SU-DHL-6 (cell line): ENCODE measurements at regions not wholly inside any gene's neighbourhood (a gene's known extent, or its start where the extent isn't known, plus 50 kb on each side); places are given as distances from the start of the nearest gene placed in this dataset.

Source experiments
- EZH2phosphoT487 ChIP-seq: fragments of 200-600 bp; sonication (generic), shearing (Covaris generic); conservative IDR thresholded peaks from 2 replicates; pipeline ENCODE4 v1.6.1; 2018; ENCODE audit warnings: mild to moderate bottlenecking, antibody characterized with exemption, low read length, moderate library complexity, mixed read lengths
- TF ChIP-seq, protein P1 (sequence below): fragments of 200-600 bp; sonication (generic); IDR thresholded peaks from one replicate; pipeline ENCODE4 v1.5.1; 2017; ENCODE audit warnings: antibody characterized with exemption, mild to moderate bottlenecking, low read length, moderate library complexity; ENCODE audit not compliant: insufficient read depth, poor library complexity, severe bottlenecking

DNA sequence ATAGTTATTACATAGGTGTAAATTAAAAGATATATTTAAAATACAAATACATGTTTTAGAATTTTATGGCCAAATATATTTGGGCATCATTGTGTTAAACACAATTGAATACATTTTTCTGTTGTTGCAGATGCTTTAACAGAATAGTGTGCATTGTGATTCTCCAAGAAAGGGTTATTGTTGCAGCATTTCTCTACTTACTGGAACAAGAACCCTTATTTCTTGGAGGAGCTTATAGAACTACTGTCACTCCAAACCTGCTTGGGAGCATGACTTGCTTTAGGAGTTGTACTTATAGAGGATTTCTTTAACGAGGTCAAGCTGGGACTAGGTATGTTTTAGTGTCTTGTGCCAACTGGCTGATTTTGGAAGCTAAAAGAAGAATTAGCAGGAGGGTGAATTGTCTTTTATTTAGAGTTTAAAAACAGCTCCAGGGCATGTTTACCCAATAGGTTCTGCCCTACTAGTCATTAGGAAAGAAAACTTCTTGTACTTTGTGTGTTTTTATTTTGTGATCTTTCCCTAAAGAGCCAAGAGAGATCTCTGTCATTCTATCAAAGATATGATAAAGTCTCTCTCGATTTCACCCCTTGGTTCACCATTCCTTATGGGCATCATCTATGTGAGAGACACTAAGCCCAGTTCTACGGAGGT, 279.8 kb upstream of the SALL1 start:
- TF ChIP-seq, protein P1, sequence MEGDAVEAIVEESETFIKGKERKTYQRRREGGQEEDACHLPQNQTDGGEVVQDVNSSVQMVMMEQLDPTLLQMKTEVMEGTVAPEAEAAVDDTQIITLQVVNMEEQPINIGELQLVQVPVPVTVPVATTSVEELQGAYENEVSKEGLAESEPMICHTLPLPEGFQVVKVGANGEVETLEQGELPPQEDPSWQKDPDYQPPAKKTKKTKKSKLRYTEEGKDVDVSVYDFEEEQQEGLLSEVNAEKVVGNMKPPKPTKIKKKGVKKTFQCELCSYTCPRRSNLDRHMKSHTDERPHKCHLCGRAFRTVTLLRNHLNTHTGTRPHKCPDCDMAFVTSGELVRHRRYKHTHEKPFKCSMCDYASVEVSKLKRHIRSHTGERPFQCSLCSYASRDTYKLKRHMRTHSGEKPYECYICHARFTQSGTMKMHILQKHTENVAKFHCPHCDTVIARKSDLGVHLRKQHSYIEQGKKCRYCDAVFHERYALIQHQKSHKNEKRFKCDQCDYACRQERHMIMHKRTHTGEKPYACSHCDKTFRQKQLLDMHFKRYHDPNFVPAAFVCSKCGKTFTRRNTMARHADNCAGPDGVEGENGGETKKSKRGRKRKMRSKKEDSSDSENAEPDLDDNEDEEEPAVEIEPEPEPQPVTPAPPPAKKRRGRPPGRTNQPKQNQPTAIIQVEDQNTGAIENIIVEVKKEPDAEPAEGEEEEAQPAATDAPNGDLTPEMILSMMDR: no peak
- TF ChIP-seq EZH2phosphoT487: no peak
